Karpas-422 (cell line): ENCODE measurements at regions not wholly inside any gene's neighbourhood (a gene's known extent, or its start where the extent isn't known, plus 50 kb on each side); places are given as distances from the start of the nearest gene placed in this dataset.
"Not testable (repeated sequence)": the region's sequence is repeated elsewhere in the genome, so short reads cannot be mapped to it uniquely, and the experiment has no call there.

ENCODE experiments used
- DNase-seq: peaks from one replicate; pipeline ENCODE4 v3.0.0-alpha.2; 2015
- H2AFZ ChIP-seq: fragments of 200-600 bp; sonication (generic); 2 replicates; pipeline ENCODE4 v1.6.1; 2014; ENCODE audit warnings: antibody characterized with exemption, low read length, mixed read lengths
- H3K27ac ChIP-seq: fragments of 200-600 bp; sonication (generic); 2 replicates; pipeline ENCODE4 v1.5.1; 2014; ENCODE audit warnings: mild to moderate bottlenecking, low read length, moderate library complexity
- H3K27me3 ChIP-seq: fragments of 200-600 bp; sonication (generic); 2 replicates; pipeline ENCODE4 v1.6.1; 2014; ENCODE audit warnings: low read length, mixed read lengths
- H3K36me3 ChIP-seq: fragments of 200-600 bp; sonication (generic); 2 replicates; pipeline ENCODE4 v1.6.1; 2014; ENCODE audit warnings: low read length, mixed read lengths; ENCODE audit not compliant: insufficient read depth
- H3K4me1 ChIP-seq: fragments of 200-600 bp; sonication (generic); 2 replicates; pipeline ENCODE4 v1.6.1; 2014; ENCODE audit warnings: mild to moderate bottlenecking, low read length, mixed read lengths
- H3K4me2 ChIP-seq: fragments of 200-600 bp; sonication (generic); 2 replicates; pipeline ENCODE4 v1.6.1; 2014; ENCODE audit warnings: low read length, low read depth, mild to moderate bottlenecking; ENCODE audit not compliant: poor library complexity, severe bottlenecking
- H3K4me3 ChIP-seq: fragments of 200-600 bp; sonication (generic); 2 replicates; pipeline ENCODE4 v1.5.1; 2014; ENCODE audit warnings: mild to moderate bottlenecking, antibody characterized with exemption, low read length, mixed read lengths
- H3K79me2 ChIP-seq: fragments of 200-600 bp; sonication (generic); 2 replicates; pipeline ENCODE4 v1.6.1; 2014; ENCODE audit warnings: mild to moderate bottlenecking, low read length, mixed read lengths
- H3K9ac ChIP-seq: fragments of 200-600 bp; sonication (generic); 2 replicates; pipeline ENCODE4 v1.6.0; 2014; ENCODE audit warnings: low read length
- H3K9me2 ChIP-seq: fragments of 200-600 bp; sonication (generic), shearing (Covaris generic); replicated peaks from 2 replicates; pipeline ENCODE4 v1.6.0; 2014; ENCODE audit warnings: mild to moderate bottlenecking, low read length, moderate library complexity; ENCODE audit not compliant: insufficient read depth
- H3K9me3 ChIP-seq: fragments of 300-700, 200-600 bp; sonication (generic); 2 replicates; pipeline ENCODE4 v1.6.1; 2014; ENCODE audit warnings: low read length, mixed read lengths
- H4K20me1 ChIP-seq: fragments of 200-600 bp; sonication (generic); 2 replicates; pipeline ENCODE4 v1.6.1; 2014; ENCODE audit warnings: mild to moderate bottlenecking, antibody characterized with exemption, low read length, low read depth; ENCODE audit not compliant: insufficient read depth

GRCh38 chr6:60893374-60893773 lies 1392.7 kb downstream of the KHDRBS2 start:
- not testable (repeated sequence) for H3K4me2 ChIP-seq, H3K27ac ChIP-seq, H3K79me2 ChIP-seq, H3K4me3 ChIP-seq, H3K9me2 ChIP-seq, H3K27me3 ChIP-seq, H3K4me1 ChIP-seq, H3K9ac ChIP-seq, H3K9me3 ChIP-seq, DNase-seq, H2AFZ ChIP-seq, H3K36me3 ChIP-seq, H4K20me1 ChIP-seq

- Histone ChIP-seq H3K9me2 (no peaks in the 10 kb centered on the region), H3K36me3 (no peaks in the 10 kb centered on the region), H3K79me2 (no peaks in the 10 kb centered on the region), H3K4me3 (no peak overlapping the region), H3K9me3 (no peaks in the 10 kb centered on the region), H3K27ac (no peak overlapping the region), H3K4me1 (no peaks in the 10 kb centered on the region), H2AFZ (no peak overlapping the region), H3K27me3 (no peaks in the 10 kb centered on the region), H3K9ac (no peak overlapping the region), H3K4me2 (no peak overlapping the region), H4K20me1 (no peaks in the 10 kb centered on the region)
- DNase-seq = no peak
These were observed 1394.4 kb downstream of the KHDRBS2 start for GRCh38 chr6:60891606-60892005.

- H3K9me2 ChIP-seq, H3K36me3 ChIP-seq, H3K27me3 ChIP-seq, H4K20me1 ChIP-seq, H3K4me1 ChIP-seq, H3K4me2 ChIP-seq, H3K27ac ChIP-seq, H3K79me2 ChIP-seq, H3K9ac ChIP-seq, H3K4me3 ChIP-seq, H2AFZ ChIP-seq, H3K9me3 ChIP-seq, DNase-seq: not testable (repeated sequence)
These were observed 1408.6 kb downstream of the KHDRBS2 start for GRCh38 chr6:60877396-60877795.

GRCh38 chr6:60870779-60871178 lies 1415.2 kb downstream of the KHDRBS2 start:
- not testable (repeated sequence) for H2AFZ ChIP-seq, H3K9me2 ChIP-seq, H3K27me3 ChIP-seq, H3K36me3 ChIP-seq, DNase-seq, H3K4me1 ChIP-seq, H3K27ac ChIP-seq, H3K4me3 ChIP-seq, H3K79me2 ChIP-seq, H3K4me2 ChIP-seq, H4K20me1 ChIP-seq, H3K9me3 ChIP-seq, H3K9ac ChIP-seq

- H3K9me2 ChIP-seq = no peaks in the 10 kb centered on the region
- no peak overlapping the region for H3K4me2 ChIP-seq
- no peaks in the 10 kb centered on the region for H4K20me1 ChIP-seq
- no peaks in the 10 kb centered on the region for H3K79me2 ChIP-seq
- H3K27me3 ChIP-seq = no peaks in the 10 kb centered on the region
- H2AFZ ChIP-seq = no peak overlapping the region
- no peaks in the 10 kb centered on the region for H3K4me1 ChIP-seq
- H3K9me3 ChIP-seq = no peaks in the 10 kb centered on the region
- H3K9ac ChIP-seq = no peak overlapping the region
- H3K4me3 ChIP-seq = no peak overlapping the region
- H3K36me3 ChIP-seq = no peaks in the 10 kb centered on the region
- no peak for DNase-seq
- H3K27ac ChIP-seq = no peak overlapping the region
These were observed 1418.5 kb downstream of the KHDRBS2 start for GRCh38 chr6:60867548-60867947.

GRCh38 chr6:60843175-60843982 lies 1442.6 kb downstream of the KHDRBS2 start:
- not testable (repeated sequence) for H2AFZ ChIP-seq, H3K9ac ChIP-seq, H4K20me1 ChIP-seq, H3K4me3 ChIP-seq, H3K9me2 ChIP-seq, H3K9me3 ChIP-seq, H3K4me1 ChIP-seq, H3K36me3 ChIP-seq, H3K27ac ChIP-seq, H3K79me2 ChIP-seq, H3K27me3 ChIP-seq, H3K4me2 ChIP-seq
- DNase-seq = peak; percentile 45

- not testable (repeated sequence) for H3K36me3 ChIP-seq, H3K4me1 ChIP-seq, DNase-seq, H3K79me2 ChIP-seq, H3K9me2 ChIP-seq, H4K20me1 ChIP-seq, H3K9me3 ChIP-seq, H3K4me2 ChIP-seq, H3K9ac ChIP-seq, H3K27ac ChIP-seq, H3K4me3 ChIP-seq, H3K27me3 ChIP-seq, H2AFZ ChIP-seq
These were observed 1455.3 kb downstream of the KHDRBS2 start for GRCh38 chr6:60830726-60831125.

GRCh38 chr6:60822597-60822996 lies 1463.4 kb downstream of the KHDRBS2 start:
- not testable (repeated sequence) for H3K27me3 ChIP-seq, H3K9ac ChIP-seq, H3K9me2 ChIP-seq, H3K4me1 ChIP-seq, H3K4me3 ChIP-seq, H3K36me3 ChIP-seq, H3K79me2 ChIP-seq, H3K9me3 ChIP-seq, H2AFZ ChIP-seq, H4K20me1 ChIP-seq, H3K27ac ChIP-seq, DNase-seq, H3K4me2 ChIP-seq

- not testable (repeated sequence) for H3K9ac ChIP-seq, H3K27ac ChIP-seq, H3K9me3 ChIP-seq, H3K4me2 ChIP-seq, H4K20me1 ChIP-seq, H3K4me3 ChIP-seq, H3K4me1 ChIP-seq, H3K36me3 ChIP-seq, H3K79me2 ChIP-seq, H2AFZ ChIP-seq, DNase-seq, H3K27me3 ChIP-seq, H3K9me2 ChIP-seq
These were observed 1468.0 kb downstream of the KHDRBS2 start for GRCh38 chr6:60818072-60818471.
